C4-2B (cell line): ENCODE measurements at regions not wholly inside any gene's neighbourhood (a gene's known extent, or its start where the extent isn't known, plus 50 kb on each side); places are given as distances from the start of the nearest gene placed in this dataset.

Experiments
- ZFX ChIP-seq: fragments of 450-650 bp; IDR thresholded peaks from 2 replicates; pipeline ENCODE4 v1.6.1; 2017
- TF ChIP-seq, protein P1 (sequence below): fragments of 450-650 bp; conservative IDR thresholded peaks from 2 replicates; pipeline ENCODE4 v1.5.1; 2017; ENCODE audit warnings: mild to moderate bottlenecking

DNA sequence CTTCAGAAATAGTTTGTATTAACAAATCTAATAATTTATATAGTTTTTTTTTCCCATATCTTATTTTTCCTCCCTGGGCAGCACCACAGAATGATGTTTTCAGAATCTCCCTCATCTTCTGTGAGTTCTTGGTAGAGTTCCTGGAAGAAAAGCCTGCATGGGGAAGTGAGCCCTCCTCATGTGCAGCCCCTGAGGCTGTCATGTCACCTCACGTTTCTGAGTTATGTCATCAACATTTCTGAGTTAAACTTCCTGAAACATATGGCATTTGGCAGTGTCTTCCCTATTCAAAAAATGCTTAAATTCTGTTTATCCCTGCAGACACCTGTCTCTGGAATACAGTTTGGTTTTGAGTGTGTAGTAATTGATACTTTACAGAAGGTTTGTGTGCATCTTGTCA lies 979.0 kb downstream of the TMEM121 start:
- TF ChIP-seq, protein P1, sequence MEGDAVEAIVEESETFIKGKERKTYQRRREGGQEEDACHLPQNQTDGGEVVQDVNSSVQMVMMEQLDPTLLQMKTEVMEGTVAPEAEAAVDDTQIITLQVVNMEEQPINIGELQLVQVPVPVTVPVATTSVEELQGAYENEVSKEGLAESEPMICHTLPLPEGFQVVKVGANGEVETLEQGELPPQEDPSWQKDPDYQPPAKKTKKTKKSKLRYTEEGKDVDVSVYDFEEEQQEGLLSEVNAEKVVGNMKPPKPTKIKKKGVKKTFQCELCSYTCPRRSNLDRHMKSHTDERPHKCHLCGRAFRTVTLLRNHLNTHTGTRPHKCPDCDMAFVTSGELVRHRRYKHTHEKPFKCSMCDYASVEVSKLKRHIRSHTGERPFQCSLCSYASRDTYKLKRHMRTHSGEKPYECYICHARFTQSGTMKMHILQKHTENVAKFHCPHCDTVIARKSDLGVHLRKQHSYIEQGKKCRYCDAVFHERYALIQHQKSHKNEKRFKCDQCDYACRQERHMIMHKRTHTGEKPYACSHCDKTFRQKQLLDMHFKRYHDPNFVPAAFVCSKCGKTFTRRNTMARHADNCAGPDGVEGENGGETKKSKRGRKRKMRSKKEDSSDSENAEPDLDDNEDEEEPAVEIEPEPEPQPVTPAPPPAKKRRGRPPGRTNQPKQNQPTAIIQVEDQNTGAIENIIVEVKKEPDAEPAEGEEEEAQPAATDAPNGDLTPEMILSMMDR: no peak
- TF ChIP-seq ZFX: no peak
